SIG-M5 treated with dmso at 0.1 percent for 504 hours (cell line): ENCODE measurements at regions not wholly inside any gene's neighbourhood (a gene's known extent, or its start where the extent isn't known, plus 50 kb on each side); places are given as distances from the start of the nearest gene placed in this dataset.

Source experiments
- DNase-seq: peaks from one replicate; lab custom pipeline; 2025; ENCODE audit not compliant: unreplicated experiment; lab: John Stamatoyannopoulos, UW

DNA sequence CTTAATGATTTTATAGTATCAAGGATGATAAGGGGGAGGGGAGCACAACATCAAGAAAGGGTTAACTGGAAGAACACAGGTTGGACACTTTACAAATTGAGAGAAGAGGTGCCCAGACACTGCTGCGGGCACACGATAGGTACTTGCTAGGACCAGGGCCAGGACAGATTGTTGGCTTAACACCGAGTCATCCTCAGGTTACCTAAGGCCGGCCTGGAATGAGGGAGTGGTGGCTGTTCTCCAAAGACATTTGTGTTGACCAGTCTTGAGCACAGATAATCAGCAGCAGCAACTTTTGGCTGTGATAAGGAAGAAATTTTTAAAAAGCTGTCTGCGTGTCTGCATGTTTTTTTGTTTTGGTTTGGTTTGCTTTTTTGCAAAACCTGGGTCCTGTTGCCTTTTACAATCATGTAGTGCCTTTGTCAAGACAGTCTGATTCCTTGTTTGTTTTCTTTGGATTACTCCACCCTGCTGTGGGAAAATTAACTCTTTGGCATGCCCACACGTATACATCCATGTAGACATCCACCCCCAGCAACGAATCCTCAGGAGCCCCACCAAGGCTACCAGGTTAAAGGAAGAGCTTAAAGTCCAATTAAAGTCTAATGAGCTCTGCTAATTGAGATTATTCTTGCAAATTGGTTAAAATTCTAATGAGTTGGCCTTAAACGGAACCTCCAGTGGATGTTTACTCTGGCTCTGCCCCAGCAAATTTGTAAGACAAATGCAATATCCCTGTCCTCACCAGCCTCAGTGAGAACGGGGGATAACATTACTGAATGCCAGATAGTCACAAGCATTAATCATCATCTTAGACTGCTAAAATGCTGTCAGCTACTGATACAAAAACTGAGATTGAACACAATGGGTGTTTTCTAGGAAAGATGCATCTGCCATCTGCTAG is 382.3 kb downstream of the ACTL7B start:
- DNase-seq, result no peak

DNA sequence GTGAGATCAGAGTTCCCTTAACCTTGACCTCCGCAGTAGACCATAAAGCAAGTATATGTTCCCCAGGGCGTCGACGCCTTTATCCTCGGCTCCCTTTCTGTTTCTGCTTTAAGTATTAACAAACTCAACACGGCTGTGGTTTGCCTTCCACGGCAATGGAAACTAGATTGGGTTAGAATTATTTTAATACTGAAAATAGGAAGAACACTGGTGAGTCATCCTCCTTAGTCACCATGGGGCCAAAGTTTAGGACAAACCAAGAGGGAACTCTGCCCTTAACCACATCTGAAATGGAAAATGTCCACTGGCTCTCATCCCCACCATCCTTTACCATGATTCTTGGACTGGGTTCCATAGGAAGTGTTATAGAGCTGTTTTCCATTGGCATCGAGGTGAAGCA is 386.1 kb downstream of the ACTL7B start:
- DNase-seq, result peak; percentile 33

DNA sequence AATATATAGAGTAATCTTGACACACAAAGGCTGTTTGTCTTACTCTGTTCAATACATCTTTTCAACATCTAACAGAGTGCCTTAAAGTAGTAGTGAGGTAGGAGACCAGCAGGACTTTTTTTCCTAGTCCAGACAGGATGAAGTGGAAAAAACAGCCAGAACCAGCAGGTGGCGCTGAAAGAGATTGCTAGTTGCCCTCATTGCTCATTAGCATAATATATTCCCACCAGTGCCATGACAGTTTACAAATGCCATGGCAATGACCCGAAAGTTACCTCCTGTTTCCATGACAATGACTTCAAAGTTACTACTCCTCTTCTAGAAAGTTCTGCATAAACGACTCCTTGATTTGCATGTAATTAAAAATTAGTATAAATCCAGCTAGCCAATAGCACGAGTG is 387.4 kb downstream of the ACTL7B start:
- DNase-seq, result peak; percentile 47

DNA sequence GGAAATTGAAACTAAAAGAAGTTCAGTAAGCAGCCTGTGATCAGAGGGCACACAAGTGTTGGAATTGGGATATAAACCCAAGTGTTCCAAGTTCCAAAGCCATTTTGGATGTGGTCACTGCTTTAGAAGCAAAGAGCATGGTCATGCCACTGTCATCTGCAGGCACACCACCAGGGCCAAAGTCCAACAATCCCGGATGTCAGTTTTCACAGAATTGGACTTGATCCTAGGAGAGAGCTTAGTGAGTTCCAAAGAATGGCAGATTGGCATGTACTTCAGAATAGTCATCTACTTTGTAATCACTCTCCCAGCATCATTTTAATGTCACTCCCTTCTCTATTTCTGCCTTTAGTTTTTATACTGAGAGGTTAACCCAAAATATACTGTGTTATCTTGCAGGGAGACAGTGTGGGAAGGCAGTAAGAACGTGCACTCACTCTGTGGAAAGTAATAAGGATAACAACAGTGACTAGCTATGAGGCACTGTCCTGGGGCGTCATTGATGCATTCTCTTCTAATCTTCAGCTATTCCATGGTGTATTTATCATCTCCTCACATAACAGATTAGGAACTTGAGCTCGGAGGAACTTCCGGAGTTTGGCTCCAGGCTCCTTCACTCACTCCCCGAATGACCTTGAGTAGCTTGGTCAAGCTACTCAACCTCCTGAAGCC is 388.0 kb downstream of the ACTL7B start:
- DNase-seq, result no peak

DNA sequence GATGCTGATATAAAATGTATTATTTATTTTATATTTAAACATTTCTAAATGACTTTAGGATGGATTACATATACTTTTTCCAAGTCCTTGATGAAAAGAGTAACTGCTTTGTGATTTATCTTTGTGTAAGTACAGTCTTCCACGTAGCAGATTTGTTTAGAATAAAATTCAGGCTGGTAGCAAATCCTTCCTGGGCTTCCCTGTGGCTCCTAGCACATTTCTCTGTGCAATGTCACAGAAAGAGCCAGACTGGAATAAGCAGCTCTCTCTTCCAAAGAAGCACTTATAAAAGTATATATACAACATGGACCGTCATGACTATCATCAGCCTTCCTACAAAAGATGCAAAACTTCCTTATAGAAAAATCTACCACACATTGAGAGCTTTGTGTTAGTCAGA is 388.6 kb downstream of the ACTL7B start:
- no peak for DNase-seq

DNA sequence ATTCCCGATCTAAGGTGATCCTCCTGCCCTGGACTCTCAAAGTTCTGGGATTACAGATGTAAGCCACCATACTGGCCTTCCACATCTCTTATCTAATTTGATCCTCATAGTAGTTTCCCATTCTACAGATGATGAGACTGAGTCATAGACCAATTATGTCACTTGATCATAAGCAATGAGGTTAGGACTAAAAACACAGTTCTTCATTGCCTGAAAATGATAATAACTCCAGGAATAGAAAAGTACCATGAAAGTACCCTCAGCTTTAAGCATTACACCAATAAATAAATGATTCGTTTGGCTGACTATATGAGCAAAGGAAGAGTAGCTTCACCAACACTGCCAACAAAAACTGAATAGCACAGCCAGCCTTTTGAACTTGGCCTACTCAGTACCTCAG is 389.5 kb downstream of the ACTL7B start:
- DNase-seq, result no peak

DNA sequence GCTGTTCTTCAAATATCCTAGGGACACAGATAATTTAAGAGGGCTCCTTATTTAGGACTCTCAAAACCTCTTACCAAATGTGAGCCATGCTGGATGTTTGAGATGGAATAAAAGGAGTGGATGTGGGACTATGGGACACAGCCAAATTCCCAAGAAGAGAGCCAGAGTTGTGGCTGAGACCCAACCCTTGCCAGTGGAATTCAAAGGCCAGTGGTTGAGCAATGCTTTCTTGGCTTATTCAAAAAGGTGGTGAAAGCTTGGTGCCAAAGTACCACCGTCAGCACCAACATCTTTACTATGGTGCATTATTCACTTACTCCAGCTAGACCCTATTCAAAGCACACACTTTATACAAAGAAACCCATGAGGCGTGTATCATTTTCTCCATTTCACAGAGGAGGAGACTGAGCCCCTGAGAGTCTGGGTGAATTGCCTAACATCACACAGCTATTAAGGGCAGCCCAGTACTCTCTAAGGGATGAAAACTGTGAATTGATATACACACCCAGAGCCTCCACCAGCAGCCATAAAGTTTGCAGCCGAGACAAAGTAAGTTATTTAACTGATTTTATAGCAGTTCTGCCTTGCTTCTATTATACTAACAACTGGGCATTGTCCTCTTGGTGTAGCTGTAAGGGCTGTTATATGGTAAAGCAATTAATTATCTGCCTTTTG is 391.7 kb downstream of the ACTL7B start:
- DNase-seq, result no peak

DNA sequence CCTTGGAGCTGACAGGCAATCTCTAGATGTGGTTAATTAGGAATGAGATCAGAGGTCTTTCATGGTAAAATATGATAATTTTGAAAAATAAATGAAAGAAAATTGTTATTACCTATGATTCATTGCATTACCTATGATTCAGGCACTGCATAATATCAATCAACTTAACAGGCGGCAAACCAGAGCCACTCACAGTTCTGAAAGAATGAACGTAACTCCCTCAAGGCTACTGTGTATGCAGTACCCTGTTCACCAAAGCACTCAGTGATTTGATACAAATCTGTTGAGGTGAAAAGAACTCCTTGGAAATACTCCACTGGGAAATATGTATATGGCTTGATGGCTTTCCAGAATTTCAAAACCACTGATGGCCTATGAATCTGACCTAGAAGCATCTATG is 398.9 kb downstream of the ACTL7B start:
- no peak for DNase-seq

DNA sequence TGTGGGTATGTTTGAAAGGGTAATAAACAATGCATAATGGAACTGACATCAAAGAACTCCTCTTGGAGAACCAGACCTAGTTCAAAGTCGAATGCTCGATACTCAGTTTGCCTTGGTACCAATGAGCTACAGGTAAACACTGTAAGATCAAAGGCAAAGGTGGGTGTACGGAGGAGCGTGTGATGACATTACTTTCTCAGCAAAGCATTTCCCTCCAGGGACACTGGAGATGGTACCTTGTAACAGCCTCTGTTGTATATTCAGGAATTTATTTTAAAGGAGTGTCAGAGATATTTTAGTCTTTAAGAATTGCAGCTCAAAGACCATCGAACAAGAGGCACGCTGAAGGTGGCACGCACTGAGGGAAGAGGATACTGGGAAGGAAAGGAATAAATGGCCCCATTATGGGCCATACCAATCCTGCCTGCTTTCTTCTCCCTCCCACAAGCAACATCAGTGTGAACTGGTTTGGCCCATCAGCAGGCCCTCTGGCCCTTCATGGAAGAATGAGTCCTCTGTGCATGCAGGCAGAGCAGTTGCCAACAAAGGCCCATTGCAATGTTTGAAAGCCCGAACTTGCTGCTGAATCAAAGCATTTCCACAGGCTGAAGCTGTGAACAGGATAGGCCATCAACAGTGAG is 410.2 kb downstream of the ACTL7B start:
- no peak for DNase-seq

DNA sequence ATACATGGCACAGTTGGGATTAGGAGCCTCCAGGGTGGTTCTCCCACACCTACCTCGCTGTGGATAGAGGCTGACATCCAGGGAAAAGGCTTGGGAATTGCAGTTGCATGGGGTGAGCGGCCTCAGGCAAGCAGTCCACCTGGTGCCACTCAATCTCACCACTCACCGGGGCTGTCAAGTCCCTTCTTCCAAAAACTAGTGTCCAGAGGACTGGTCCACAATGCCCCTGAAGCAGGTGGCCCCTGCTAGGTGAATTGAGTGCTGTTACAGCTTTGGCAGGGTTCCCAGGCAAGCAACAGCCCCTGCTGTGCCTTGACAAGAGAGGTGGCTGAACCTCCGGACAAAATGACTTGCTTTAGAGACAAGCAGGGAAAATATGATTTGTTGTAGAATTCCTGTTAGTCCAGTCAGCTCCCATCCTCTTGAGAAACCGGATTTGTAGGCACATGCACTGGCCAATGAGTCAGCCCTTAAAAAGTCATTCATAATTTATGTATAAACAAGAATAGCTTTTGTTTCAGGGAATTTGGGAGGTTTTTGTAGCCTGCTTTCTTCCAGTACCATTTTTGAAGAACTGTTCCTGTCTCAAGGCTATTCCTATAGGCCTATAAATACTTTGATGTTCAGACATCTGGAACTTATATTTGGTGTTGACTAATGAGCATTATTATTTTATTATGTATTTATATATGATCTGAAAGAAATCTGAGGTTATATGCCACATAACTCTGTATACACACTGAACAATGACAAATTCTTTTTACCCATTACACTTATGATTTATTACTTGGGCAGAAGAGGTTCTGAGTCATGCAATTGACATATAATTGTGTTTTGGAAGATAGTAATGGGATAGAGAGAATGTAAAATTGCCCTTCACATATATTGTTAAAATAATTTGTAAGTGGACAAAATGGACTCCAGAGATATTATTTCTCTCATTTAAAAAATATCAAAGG is 411.1 kb downstream of the ACTL7B start:
- DNase-seq, result peak; percentile 33

DNA sequence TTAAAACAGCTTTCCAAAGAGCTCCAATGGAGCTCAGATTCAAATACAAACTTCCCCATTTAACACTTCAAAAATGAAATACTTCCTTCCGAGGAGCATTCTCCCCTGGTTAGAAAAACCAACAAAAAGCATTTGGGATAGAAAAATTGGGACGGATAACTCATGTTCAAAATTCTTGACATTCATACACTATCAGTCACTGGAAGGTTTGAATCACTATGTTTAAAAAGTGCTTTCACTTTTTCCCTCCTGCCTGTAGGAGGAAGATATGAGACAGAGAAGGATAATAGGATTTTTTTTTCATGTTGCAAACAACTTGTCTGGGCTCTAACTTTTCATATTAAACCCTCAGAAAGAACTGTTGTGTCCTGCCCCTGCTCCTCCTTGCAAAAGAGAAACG is 412.0 kb downstream of the ACTL7B start:
- DNase-seq, result no peak

DNA sequence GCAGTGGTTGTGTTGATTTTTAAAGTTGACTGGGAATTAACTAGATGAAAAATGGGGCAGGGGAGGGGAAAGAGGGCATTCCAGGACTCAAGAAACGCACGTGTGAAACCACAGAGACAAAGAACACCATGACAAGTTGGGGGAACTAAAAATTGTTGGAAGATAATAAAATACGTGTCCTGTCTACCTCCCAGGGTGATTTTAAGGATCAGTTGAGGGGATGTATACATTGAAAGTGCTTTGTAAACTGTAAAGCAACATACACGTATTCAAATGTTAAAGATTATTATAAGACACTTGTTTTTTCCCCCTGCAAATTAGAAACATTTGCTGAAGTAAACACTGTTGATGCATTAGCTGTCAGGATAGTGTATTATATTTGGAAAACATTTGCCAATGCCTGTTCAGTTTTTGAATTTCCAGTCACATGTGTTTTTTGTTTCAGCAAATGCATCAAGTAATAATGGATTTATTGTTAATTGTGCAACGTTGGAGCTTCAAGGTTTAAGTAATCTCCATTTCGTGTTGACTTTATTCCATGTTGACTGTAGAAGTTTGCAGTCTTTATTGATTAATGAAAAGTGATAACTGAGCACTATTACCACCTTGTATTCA is 412.7 kb downstream of the ACTL7B start:
- DNase-seq, result no peak

DNA sequence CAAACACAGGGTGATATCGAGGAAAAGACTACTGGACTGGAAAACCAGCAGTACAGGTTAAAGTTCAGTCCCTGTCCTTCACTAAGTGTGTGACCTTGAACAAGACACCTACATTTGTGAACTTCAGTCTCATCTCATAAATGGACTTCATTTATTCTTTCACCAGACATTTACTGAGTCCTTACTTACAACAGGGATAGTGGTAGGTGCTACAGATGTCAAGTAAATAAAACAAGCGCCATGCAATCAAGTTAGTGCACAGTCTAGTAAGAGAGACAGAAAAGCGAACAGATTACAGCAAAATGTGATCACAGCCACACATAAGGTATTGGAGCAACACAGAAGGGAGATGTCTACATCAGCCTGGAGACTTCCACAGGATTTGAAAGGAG is 413.2 kb downstream of the ACTL7B start:
- no peak for DNase-seq

DNA sequence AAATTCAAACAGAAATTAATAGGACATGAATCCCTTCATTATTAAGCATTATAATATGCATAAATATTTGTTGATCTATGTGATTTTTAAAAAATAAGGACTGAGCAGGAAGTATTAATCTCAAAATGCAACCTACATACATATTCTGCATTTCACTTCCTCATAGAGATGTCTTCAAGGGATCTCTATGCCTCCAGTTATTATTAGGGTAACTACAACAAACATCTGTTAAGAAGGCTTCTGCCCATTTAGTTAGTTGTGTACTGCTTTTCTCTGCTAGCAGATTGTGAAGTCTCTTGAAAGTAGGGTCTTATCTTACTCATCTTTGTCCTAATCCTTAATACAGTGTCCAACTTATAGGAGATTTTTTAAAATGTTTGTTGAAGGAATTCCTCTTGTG is 414.1 kb downstream of the ACTL7B start:
- DNase-seq, result no peak

DNA sequence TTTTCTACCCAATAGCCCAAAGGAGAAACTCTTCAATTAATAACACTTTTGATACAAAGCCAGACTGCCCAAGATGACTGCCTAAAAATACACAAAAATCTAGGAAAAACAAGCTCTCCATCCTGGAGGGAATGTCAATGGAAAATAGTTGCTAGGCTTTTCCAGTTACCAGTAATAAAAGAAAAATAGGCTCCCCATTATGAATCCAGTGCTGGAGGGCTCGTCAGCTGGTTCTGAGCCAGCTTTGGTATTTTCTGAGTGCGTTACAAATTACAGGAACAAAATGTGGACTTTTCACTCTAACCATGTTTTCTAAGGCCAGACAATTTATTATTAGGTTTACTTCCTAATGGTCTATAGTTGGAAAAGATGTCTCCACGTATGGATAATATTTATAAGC is 414.5 kb downstream of the ACTL7B start:
- no peak for DNase-seq

DNA sequence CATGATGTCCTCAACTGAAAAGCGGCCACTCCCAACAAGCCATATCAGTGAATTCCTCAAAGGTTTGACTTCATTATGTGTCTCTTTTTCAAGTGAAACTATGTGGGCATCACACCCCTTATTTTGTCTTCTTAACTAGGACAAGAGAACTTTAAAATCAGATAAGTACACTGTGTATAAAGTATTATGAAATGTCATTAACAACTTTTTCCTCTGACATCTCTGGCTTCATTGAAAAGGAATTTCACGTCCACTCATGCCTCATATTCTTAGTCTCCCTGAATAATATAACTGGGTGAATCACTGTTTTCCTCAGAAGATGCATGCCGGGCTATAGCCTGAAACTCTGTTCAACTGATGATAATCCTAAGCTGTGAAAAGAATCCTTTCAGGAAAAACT is 415.8 kb downstream of the ACTL7B start:
- DNase-seq, result no peak

DNA sequence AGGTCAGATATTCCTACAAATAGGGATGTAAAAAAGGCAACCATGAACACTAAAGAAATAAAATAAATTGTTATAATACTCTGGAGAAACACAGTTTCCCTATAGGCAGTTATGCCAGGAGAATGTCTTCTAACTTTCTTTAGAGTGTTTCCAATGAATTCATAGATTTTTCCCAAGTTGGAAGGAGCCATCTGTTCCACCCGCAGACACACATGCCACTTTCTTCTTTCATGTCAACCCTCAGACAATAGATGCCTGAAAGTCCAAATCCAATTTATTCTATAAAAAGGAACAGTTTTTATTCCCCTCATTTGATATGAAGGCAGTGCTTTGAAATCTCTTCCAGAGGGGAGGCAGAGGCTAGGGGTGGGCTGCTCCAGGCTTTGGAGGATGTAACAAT is 418.1 kb downstream of the ACTL7B start:
- no peak for DNase-seq

DNA sequence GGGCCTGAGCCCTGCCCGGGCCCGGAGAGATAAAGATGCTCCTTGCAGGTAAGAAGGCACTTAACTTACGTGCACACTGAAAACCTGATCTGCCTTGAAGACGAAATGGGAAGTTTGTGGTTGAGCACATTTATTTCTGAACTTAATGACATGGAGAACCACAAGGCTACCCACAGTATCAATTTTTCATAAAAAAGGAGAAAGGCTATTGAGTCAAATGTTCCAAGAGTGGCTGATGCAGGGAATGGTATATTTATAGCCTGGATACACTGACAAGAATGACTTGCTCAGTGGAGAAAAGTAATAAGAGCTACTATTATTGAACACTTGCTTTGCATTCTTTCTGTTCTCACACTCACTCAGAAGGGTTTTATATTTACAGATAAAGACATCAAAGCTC is 419.3 kb downstream of the ACTL7B start:
- DNase-seq, result no peak

DNA sequence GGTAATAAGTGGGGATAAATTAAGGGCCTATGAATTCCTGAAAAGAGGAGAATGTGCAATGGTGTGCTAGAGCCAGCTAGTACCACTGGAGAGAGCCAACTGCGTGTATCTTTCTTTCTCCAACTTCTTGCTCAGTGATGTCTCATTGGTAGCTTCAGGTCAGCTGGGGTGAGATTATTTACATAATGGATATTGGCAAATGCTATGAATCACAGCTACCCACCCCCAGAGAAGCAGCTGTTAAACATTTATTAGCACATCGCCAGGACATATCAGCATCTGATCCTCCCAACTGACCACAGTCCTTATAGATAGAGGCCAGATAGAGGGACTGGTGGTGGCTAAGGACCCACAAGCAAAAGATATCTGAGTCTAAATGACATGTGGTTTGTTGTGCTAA is 421.3 kb downstream of the ACTL7B start:
- DNase-seq, result no peak

DNA sequence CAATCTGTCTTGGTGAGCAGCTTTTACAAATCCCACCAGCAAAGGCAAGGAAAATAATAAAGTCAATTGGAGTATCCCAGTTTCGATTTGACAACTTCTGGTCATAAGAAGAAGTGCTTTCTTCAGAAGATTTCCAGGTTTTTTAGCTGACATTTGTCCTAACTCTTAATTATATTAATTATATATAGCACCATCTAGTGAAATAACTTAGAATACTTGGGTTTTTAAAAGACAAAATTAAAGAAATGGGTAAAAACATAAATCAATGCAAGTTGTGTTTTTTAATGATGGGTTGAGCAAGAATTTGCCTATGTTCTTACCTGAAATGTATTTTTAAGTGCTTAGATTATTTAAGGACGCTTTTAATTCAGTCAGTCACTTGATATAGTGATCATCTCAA is 421.8 kb downstream of the ACTL7B start:
- DNase-seq, result no peak
